Central memory CD4-positive, alpha-beta T cell (primary cell): ENCODE measurements at regions not wholly inside any gene's neighbourhood (a gene's known extent, or its start where the extent isn't known, plus 50 kb on each side); places are given as distances from the start of the nearest gene placed in this dataset.
"Not testable (repeated sequence)": the region's sequence is repeated elsewhere in the genome, so short reads cannot be mapped to it uniquely, and the experiment has no call there.

Source experiments
- DNase-seq: peaks from one replicate; pipeline ENCODE4 v3.0.0; 2022

DNA sequence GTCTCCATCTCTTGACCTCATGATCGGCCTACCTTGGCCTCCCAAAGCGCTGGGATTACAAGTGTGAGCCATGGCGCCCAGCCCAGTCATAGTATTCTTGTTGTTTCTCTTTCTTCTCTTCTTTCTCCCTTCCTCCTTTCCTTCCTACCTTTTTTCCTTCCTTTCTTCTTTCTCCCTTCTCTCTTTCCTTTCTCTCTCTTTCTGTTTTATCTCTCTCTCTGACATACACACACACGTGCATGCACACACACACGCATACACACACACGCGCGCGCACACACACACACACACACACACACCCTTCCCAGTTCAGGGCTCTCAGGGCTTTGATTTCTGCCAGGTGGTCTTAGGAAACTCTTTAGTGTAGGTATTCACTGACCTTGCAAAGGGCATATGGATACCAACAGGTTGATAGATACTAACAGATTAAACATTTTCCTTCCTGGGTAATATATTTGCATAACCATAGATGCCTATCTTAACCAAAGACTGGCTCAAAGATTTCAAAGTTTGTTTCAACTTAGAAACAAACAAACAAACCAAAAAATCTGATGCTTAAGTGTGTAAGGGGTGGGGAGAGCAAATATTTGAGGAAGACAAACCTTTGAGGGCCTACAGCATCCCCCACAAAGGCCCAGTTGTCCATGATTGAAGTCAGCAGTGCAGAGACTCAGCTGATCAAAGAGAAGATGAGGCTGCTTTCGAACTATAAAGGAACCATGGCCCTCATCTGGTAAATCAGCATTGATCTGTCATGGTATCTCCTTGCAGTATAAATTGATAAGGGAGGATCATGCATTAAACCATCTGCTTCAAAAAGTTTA lies 288.2 kb upstream of the SEMA6A start:
- no peak for DNase-seq

DNA sequence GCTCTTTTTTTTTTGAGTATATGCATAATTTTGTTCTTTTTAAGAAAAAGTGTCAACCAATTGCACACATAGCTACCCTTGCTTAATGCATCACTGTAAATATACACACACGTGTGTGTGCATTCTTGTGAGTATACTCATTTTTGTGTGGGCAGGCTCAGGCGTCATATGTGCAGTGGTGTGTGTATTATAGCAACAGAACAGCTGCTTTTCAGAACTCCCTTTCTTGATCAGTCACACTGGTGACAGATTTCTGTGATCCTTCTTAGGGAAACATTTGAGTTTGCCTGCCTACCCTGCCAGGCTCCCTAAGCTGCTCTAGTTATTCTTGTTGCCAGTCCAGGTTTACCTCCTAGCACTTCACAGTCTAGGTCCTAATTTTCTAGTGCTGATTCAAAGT lies 287.0 kb upstream of the SEMA6A start:
- DNase-seq, result no peak

- DNase-seq, result no peak
Observed at GRCh38 chr5:116861097-116861496, 286.5 kb upstream of the SEMA6A start.

- no peak for DNase-seq
Observed at GRCh38 chr5:116859666-116860320, 285.2 kb upstream of the SEMA6A start.

- no peak for DNase-seq
Observed at GRCh38 chr5:116858705-116859333, 284.2 kb upstream of the SEMA6A start.

DNA sequence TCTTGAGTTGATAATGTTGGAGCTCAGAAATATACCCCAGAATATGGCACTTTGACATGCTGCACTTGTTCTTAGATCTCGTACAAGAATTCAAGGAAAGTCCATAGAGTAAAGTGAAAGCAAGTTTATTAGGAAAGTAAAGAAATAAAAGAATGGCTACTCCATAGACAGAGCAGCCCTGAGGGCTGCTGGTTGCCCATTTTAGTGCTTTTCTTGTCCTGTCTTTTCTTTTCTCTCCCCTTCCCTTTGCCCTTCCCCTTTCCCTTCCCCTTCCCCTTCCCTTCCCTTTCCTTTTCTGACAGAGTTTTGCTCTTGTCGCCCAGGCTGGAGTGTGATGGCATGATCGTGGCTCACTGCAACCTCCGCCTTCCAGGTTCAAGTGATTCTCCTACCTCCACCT lies 283.4 kb upstream of the SEMA6A start:
- DNase-seq, result not testable (repeated sequence)

- no peak for DNase-seq
Observed at GRCh38 chr5:116856271-116856670, 281.6 kb upstream of the SEMA6A start.

DNA sequence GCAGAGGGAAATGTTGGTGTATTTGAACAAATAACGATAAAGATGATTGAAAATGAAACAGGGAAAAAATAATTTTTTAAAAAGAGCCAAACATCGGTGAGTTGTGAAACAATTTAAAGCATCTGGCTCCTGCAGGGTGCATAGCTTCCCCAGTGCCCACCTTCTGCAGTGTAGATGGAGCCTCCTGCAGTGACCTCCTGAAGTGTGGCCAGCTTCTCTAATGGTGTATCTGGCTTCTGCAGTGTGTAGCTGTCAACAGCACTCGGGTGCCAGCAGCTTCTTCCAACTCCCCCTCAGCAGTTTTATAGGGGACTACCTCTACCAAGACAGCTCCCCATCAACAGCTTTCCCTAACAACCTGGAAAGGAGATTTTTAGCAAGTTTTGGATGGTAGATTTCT lies 279.4 kb upstream of the SEMA6A start:
- no peak for DNase-seq

DNA sequence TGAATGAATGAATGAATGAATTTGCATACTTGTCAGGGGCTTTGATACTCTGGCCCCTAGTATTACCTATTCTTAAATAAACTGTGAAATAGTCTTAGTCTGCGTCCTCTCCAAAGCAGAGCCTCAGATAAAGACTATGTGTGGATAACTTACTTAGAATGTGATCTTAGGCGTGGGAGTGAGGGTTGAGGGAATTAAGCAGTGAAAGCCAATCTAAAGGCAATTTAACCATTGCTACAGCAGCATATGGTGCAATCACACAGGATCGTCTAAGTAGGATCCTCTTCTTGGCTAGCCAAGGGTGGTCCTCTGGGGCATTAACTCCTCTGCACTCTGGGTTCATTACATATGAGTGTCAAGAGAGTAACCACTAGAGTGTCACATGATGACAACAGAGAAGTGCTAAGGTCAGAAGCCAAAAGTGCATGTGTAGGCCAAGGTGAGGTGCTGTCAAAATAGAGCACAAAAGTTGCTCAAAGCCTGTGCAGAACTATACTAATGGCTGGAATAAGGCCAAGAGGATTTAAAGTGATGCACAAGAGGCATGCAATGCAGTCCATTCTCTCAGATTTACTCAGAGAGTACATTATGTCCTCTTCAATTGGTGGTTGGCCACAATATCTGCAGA lies 274.4 kb upstream of the SEMA6A start:
- no peak for DNase-seq

GRCh38 chr5:116847960-116848359 lies 273.3 kb upstream of the SEMA6A start:
- no peak for DNase-seq

GRCh38 chr5:116844015-116844414 lies 269.4 kb upstream of the SEMA6A start:
- DNase-seq, result no peak

- no peak for DNase-seq
Observed at GRCh38 chr5:116842514-116842961, 267.9 kb upstream of the SEMA6A start.

DNA sequence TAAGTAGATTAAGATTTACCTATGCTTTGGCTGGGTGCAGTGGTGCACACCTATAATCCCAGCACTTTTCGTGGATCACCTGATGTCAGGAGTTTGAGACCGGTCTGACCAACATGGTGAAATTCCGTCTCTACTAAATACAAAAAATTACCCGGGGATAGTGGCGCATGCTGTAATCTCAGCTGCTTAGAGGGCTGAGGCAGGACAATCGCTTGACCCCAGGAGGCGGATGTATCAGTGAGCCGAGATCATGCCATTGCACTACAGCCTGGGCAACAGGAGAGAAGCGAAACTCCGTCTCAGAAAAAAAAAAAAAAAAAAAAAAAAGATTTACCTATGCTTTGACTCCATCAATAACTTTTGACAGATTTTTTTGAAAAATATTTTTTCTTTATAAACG lies 267.1 kb upstream of the SEMA6A start:
- DNase-seq, result no peak

DNA sequence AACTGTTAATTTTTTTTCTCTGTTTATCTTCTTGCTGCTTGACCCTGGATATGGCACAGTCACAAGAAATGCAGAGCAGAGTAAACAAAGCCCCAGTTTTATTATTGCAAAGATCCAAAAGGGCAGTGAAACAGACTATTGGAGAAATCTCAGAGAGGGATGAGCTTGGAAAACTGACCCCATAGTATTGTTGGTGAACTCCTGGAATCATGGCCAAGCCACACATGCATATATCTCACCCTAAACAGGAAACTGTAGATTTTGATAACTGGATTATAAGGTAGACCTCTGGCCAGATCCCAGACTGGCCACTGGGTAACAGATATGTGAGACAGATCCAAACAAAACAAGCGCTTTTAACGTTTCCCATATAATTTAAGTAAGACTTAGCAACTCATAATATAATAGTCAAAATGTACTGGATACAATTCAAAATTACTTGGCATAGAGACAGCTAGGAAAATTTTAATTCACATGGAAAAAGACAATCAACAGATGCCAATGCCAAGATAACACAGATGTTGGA lies 263.5 kb upstream of the SEMA6A start:
- DNase-seq, result no peak

GRCh38 chr5:116834796-116835515 lies 260.3 kb upstream of the SEMA6A start:
- DNase-seq, result no peak

GRCh38 chr5:116830079-116830478 lies 255.5 kb upstream of the SEMA6A start:
- DNase-seq, result no peak

- no peak for DNase-seq
Observed at GRCh38 chr5:116827078-116827477, 252.5 kb upstream of the SEMA6A start.

DNA sequence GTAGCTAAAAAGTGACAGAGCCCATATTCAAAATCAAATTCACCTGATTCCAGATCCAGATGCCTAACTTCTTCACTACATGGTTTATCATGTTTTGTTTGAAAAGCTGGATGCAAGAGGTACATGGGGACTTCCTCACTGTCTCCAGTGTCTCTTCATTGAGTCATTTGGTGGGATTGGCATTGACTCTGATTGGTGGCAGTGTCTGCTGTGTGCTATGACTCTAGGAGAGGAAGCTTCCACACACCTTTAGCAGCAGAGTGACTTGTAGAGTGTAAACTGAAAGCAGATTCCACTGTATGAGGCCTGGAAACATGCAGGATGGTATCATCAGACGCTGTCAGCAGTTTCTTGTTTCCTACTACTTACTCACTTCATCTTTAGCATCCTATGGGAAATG lies 250.9 kb upstream of the SEMA6A start:
- no peak for DNase-seq

- no peak for DNase-seq
Observed at GRCh38 chr5:116824751-116825438, 250.3 kb upstream of the SEMA6A start.

- DNase-seq, result no peak
Observed at GRCh38 chr5:116814626-116815385, 240.2 kb upstream of the SEMA6A start.

GRCh38 chr5:116813906-116814305 lies 239.3 kb upstream of the SEMA6A start:
- DNase-seq, result no peak
